GM19025 (cell line): ENCODE measurements at regions not wholly inside any gene's neighbourhood (a gene's known extent, or its start where the extent isn't known, plus 50 kb on each side); places are given as distances from the start of the nearest gene placed in this dataset.
"Not testable (repeated sequence)": the region's sequence is repeated elsewhere in the genome, so short reads cannot be mapped to it uniquely, and the experiment has no call there.

Experiments
- ATAC-seq: cut with Tn5 transposase; IDR thresholded peaks from one replicate; pipeline ENCODE4 v1.9.1; 2021; ENCODE audit warnings: mild to moderate bottlenecking, low read depth, moderate library complexity; ENCODE audit not compliant: unreplicated experiment

DNA sequence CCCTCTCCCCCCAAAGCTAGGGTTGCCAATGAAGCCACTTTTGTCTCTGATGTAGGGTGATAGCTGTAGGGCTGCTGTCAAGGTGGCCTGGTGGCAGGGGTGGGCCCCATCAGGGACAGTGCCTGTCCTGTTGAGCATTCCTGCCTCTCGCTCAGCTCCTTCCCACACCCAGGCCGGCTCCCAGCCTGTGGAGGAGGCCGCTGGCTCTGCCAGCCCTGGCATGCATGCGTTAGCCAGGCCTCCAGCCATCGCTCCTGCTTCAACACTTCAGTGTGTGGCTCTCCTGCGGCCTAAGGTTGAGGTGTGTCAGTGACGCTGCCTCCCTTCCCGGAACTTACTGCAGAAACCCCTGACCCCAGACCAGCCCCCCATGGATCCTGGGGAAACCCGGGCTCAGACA, 194.5 kb downstream of the TBC1D2B start:
- ATAC-seq: not testable (repeated sequence)

DNA sequence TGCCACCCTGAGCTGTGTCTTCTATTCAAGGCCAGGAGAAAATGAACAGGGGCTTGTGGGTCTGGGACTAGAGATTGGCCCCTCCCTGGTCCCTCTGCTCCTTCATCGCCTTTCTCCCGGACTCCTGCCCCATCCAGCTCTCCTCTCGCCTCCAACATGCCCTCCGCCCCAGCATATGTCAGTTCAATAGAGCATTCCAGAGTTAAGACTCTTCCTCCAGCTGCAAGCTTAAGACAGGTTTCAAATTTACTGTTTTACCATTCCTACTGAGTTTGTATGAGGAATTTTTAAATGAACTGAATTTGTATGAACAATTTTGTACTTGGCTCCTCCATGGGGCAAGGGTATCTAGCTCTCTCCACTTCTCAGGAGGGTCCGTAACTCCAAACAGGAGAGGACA, 195.6 kb downstream of the TBC1D2B start:
- ATAC-seq: no peak

DNA sequence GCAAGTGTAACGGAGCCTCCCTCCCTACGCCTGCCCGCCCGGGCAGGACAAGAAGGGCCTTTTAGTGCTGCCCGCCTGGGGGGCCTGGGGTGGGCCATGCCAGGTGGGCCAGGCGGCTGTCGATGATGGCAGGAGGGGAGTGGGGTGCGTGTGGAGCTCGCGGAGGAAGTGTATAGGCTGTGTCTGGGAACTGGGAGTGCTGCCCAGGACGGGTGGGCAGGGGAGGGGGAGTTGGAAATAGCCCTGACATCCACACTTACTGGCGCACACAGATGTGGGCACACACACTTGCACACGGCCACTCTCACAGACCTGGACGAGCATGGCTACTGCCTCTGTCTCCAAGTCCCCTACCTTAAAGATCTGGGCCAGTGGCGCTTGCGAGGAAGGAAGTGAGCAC, 196.0 kb downstream of the TBC1D2B start:
- ATAC-seq: not testable (repeated sequence)

- not testable (repeated sequence) for ATAC-seq
These were observed 198.0 kb downstream of the TBC1D2B start for GRCh38 chr15:77879466-77879865.

DNA sequence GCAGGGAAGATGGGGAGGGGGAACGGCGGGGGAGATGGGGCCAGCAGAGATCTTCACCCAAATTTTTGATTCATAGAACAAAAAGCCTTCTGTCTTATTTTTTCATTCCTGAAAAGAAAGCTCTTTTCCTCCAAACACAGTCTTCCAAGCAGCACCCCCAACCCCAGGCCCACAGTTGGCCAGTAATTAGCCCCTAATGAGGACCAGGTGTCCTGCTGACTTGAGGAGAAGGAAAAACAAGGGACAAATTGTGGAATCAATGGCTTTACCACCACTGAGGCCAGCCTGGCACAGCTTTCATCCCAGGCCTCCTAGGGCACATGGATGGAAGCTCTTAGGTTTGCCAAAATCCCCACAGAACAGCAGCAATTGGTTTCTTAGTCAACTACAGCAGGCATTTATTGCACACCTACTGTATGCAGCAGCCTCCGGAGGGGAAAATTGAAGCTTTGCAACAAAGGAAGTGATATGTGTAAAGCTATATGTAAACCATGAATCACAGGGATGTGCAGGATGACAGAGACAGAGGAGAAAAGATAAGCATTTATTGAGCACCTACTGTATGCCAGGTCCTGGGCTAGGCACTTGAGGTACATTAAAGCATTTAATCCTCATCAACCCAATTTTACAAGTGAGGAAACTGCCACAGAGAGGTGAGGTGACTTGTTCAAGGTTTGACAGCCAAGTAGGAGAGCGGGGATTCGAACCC, 199.5 kb downstream of the TBC1D2B start:
- ATAC-seq: no peak

GRCh38 chr15:77876107-77876820, 201.2 kb downstream of the TBC1D2B start:
- ATAC-seq: not testable (repeated sequence)

- not testable (repeated sequence) for ATAC-seq
These were observed 202.3 kb downstream of the TBC1D2B start for GRCh38 chr15:77875066-77875721.

GRCh38 chr15:77874063-77874462, 203.4 kb downstream of the TBC1D2B start:
- ATAC-seq: no peak

- not testable (repeated sequence) for ATAC-seq
These were observed 204.7 kb downstream of the TBC1D2B start for GRCh38 chr15:77872521-77873425.

DNA sequence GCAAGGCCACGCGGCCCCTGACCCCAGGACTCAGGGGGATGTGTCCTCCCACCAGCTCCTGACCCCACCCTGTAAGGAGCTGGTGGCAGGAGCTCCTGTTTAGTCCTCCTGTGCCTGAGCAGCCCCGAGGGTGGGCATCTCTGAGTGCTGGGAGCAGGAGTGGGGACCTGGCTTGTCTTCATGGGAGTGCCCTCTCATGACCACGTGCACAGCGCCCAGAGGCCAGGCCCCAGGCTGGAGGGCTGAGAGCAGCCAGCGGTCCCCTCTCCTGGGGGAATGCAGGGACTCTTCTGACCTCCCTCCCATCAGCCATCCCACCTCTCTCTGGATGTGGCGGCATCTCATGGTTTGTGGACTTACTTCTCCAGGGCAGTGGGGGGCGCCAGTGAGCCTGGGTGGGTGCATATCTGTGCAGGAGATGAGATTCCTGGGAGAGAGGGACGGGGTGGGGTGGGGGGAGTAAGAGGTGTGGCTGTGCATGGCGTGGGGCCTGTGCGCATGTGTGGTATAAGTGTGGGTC, 205.6 kb downstream of the TBC1D2B start:
- no peak for ATAC-seq

- no peak for ATAC-seq
These were observed 207.1 kb downstream of the TBC1D2B start for GRCh38 chr15:77870195-77871065.

DNA sequence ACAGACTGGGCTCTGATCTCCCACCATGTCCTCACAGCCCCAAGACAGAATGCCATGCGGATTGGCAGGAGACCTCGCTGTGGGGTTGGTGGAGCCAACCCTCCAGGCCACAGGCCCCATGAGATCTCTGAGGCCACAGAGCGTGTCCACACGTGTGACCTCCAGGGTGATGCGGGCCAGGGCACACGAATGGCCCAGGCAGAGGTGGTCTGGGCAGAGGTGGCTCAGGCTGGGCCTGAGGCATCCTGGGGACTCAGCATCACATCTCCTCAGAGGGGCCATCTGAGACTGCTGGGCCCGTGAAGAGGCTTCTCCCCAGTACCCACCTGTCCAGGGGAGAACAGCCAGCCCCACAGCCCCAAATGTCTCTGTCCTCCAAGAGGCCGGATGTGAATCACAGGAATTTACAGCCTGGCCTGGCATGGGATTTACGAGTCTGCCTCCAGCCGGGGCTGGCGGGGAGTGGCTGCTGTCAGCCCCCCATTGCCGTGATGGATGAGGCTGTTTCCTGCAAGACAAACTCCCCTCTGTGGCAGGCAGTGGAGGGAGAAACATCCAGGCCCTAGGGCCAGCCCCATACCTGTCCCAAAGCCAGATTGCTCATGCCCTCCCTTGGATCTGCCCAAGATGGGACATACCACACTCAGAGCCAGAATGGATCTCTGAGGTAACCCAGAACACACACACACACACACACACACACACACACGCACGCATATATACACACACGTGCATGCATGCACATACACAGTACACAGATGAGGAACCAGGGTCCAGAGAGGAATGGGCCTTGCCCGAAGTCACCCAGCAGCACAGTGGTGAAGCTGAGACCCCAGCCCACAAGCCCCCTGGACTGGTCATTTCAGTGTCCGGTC, 208.3 kb downstream of the TBC1D2B start:
- ATAC-seq: no peak

DNA sequence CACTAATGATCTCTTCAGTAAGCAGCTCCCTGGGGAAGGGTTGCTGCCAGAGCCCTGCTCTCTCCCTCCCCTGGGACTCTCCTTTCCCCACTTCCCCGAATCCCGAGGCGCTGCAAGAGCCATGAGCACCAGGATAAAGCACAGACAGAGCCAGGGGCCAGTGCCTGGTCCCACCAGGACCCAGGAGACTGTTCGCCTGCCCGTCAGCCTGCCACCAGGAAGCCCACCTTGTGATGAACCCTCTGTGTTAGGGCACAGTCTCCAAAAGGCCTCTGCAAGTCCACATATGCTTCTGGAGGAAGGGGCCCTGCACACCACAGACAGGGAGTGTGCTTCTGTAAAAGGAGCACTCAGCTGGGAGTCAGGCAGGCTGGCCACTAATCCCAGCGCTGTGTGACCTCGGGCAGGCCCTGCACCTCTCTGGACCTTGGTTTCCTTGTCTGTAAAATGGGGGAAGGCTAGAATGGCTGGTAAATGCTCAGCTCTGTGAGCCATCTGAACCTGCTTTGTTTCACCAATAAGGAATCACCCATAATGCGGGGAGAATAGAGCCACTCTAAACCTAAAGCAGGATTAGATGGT, 209.4 kb downstream of the TBC1D2B start:
- not testable (repeated sequence) for ATAC-seq

GRCh38 chr15:77867266-77868047, 210.1 kb downstream of the TBC1D2B start:
- ATAC-seq: no peak

- ATAC-seq: no peak
These were observed 210.8 kb downstream of the TBC1D2B start for GRCh38 chr15:77866596-77867125.

DNA sequence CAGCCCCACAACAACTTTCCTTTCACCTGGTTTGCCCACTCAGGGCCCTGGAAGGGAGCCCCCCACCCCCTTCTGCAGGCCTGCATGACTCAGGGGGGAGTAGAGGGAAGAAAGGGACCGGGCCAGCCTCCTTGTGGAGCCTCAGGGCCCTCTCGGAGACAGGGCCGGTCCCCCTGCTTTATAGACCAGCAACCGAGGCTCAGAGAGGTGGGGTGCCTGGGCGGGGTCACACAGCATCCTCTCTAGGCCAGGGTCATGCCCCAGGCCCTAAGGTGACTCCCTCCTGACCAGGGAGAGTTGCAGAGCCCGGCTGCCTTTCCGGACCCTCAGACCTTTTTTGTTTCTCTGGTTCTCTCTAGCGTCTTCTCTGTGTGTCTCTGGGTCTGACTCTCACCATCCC, 211.3 kb downstream of the TBC1D2B start:
- no peak for ATAC-seq

GRCh38 chr15:77865701-77866100, 211.8 kb downstream of the TBC1D2B start:
- ATAC-seq: no peak
